HEK293T (cell line): ENCODE measurements at regions not wholly inside any gene's neighbourhood (a gene's known extent, or its start where the extent isn't known, plus 50 kb on each side); places are given as distances from the start of the nearest gene placed in this dataset.

Source experiments
- CTCF ChIA-PET: fragments of 350-600 bp; formaldehyde crosslinking; extraction: SDS; loops from one replicate; lab custom pipeline; 2021; ENCODE audit warnings: antibody characterized with exemption, inconsistent platforms; lab: Yijun Ruan, JAX
- POLR2A ChIA-PET: fragments of 350-600 bp; formaldehyde crosslinking; extraction: SDS; loops from one replicate; lab custom pipeline; 2020; ENCODE audit warnings: antibody characterized with exemption, inconsistent platforms; lab: Yijun Ruan, JAX
- DNase-seq: peaks from one replicate; pipeline ENCODE4 v3.0.0; 2012; ENCODE audit warnings: mixed read lengths; ENCODE audit errors: extremely low spot score
- ARNT ChIP-seq: fragments of 450-650 bp; IDR thresholded peaks from 2 replicates; pipeline ENCODE4 v1.6.1; 2017; ENCODE audit warnings: mild to moderate bottlenecking
- BHLHE40 ChIP-seq: fragments of 450-650 bp; IDR thresholded peaks from 2 replicates; pipeline ENCODE4 v1.6.1; 2016; ENCODE audit warnings: mild to moderate bottlenecking, moderate library complexity, borderline replicate concordance
- CTBP1 ChIP-seq: fragments of 450-650 bp; IDR thresholded peaks from 2 replicates; pipeline ENCODE4 v1.6.1; 2016; ENCODE audit warnings: borderline replicate concordance
- ELF4 ChIP-seq: fragments of 450-650 bp; IDR thresholded peaks from 2 replicates; pipeline ENCODE4 v1.6.1; 2017; ENCODE audit warnings: antibody characterized with exemption
- FOXA1 ChIP-seq: fragments of 450-650 bp; IDR thresholded peaks from 2 replicates; pipeline ENCODE4 v1.6.1; 2016; ENCODE audit warnings: mild to moderate bottlenecking
- FOXK2 ChIP-seq: fragments of 450-650 bp; IDR thresholded peaks from 2 replicates; pipeline ENCODE4 v1.6.1; 2016; ENCODE audit warnings: mild to moderate bottlenecking
- FOXM1 ChIP-seq: fragments of 450-650 bp; IDR thresholded peaks from 2 replicates; pipeline ENCODE4 v1.6.1; 2017; ENCODE audit warnings: mild to moderate bottlenecking, borderline replicate concordance
- HDGF ChIP-seq: fragments of 450-650 bp; IDR thresholded peaks from 2 replicates; pipeline ENCODE4 v1.6.1; 2017; ENCODE audit warnings: antibody characterized with exemption, borderline replicate concordance
- L3MBTL2 ChIP-seq: fragments of 450-650 bp; conservative IDR thresholded peaks from 2 replicates; pipeline ENCODE4 v1.6.1; 2016; ENCODE audit warnings: mild to moderate bottlenecking
- LEF1 ChIP-seq: fragments of 450-650 bp; IDR thresholded peaks from 2 replicates; pipeline ENCODE4 v1.6.1; 2017; ENCODE audit warnings: mild to moderate bottlenecking, borderline replicate concordance
- NFRKB ChIP-seq: fragments of 450-650 bp; IDR thresholded peaks from 2 replicates; pipeline ENCODE4 v1.6.1; 2016; ENCODE audit warnings: mild to moderate bottlenecking, moderate library complexity
- SP1 ChIP-seq: fragments of 450-650 bp; IDR thresholded peaks from 2 replicates; pipeline ENCODE4 v1.6.1; 2017
- SUZ12 ChIP-seq: fragments of 450-650 bp; IDR thresholded peaks from 2 replicates; pipeline ENCODE4 v1.6.1; 2016; ENCODE audit warnings: mild to moderate bottlenecking
- TARDBP ChIP-seq: fragments of 450-650 bp; IDR thresholded peaks from 2 replicates; pipeline ENCODE4 v1.6.1; 2016
- ZNF384 ChIP-seq: fragments of 450-650 bp; IDR thresholded peaks from 2 replicates; pipeline ENCODE4 v1.6.1; 2016
- TF ChIP-seq, protein P1 (sequence below): fragments of 450-650 bp; IDR thresholded peaks from 2 replicates; pipeline ENCODE4 v1.6.1; 2016

DNA sequence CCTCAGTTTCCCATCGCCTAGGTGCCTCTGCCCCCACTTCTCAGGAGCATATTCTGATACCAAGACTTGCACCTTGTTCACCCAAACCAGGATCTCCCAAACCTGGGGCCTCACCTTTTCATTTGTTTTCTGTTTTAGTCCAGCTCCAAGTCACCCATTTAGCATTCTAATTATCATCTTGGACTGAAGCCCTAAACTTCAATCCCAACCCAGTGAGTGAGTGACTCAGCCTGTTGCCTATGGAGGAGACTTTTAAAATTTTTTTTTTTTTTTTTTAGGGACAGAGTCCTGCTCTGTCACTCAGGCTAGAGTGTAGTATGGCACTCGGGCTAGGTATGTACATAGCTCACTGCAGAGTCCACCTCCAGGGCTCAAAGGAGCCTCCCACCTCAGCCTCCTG lies 378.9 kb upstream of the AUTS2 start:
- ChIA-PET CTCF (no interaction called here), POLR2A (no interaction called here)
- DNase-seq, result no peak
- TF ChIP-seq BHLHE40 (no peak), ELF4 (no peak), SUZ12 (no peak), FOXK2 (no peak), FOXA1 (no peak), HDGF (no peak)

DNA sequence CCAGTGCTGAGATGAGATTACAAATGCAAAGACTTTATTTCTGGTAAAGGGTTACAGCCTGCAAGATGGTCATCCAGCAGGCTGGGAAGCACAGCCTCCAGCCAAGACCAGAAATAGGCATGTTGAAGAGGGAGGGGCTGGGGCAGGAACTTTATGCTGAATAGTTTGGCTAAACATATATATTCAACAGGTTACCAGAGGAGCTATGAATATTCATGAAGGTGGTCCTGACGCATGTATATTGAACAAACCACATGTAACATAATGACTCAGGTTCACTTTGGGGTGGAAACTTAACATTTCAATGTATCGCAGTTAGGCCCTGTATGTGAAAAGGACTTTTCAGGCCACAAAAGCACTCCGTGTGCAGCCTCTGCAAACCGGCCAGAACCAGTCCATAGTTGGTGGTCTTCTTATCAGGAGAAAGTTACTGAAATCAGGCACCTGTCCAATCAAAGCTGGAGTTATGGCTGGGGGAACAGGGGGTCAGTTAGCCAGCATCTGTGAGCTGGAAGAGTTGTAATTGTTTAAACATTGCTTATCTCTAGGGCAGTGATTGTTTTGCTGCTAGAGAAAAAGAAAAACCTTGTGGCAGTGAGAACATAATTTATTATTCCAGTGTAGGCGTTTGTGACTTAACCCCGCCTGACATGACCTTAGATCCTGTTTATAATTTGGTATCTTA lies 372.9 kb upstream of the AUTS2 start:
- no peak for DNase-seq
- ChIA-PET POLR2A (no interaction called here), CTCF (no interaction called here)
- TF ChIP-seq ZNF384 (no peak), FOXM1 (no peak), TARDBP (no peak), NFRKB (no peak), ARNT (no peak), HDGF (no peak), LEF1 (no peak), CTBP1 (no peak), BHLHE40 (no peak), L3MBTL2 (no peak), FOXK2 (no peak), ELF4 (no peak), SUZ12 (no peak), FOXA1 (no peak), SP1 (no peak)
- TF ChIP-seq, protein P1, sequence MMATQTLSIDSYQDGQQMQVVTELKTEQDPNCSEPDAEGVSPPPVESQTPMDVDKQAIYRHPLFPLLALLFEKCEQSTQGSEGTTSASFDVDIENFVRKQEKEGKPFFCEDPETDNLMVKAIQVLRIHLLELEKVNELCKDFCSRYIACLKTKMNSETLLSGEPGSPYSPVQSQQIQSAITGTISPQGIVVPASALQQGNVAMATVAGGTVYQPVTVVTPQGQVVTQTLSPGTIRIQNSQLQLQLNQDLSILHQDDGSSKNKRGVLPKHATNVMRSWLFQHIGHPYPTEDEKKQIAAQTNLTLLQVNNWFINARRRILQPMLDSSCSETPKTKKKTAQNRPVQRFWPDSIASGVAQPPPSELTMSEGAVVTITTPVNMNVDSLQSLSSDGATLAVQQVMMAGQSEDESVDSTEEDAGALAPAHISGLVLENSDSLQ, result no peak

DNA sequence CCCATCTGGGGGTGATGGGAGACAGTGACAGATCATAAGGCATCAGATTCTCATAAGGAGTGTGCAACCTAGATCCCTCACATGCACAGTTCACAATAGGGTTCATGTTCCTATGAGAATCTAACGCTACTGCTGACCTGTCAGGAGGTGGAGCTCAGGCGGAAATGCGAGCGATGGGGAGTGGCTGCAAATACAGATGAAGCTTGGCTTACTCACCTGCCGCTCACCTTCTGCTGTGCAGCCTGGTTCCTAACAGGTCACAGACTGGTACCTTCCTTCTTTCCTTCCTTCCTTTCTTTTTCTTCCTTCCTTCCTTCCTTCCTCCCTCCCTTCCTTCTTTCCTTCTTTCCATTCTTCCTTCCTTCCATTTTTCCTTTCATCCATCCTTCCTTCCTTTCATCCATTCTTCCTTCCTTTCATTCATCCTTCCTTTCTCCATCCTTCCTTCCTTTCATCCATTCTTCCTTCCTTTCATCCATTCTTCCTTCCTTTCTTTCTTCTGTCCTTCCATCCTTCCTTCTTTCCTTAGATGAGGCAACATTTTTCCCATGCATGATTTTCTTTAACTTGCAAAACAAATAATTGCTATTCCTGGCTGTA lies 370.0 kb upstream of the AUTS2 start:
- DNase-seq, result no peak
- ChIA-PET POLR2A (no interaction called here), CTCF (no interaction called here)
- TF ChIP-seq LEF1, result no peak

DNA sequence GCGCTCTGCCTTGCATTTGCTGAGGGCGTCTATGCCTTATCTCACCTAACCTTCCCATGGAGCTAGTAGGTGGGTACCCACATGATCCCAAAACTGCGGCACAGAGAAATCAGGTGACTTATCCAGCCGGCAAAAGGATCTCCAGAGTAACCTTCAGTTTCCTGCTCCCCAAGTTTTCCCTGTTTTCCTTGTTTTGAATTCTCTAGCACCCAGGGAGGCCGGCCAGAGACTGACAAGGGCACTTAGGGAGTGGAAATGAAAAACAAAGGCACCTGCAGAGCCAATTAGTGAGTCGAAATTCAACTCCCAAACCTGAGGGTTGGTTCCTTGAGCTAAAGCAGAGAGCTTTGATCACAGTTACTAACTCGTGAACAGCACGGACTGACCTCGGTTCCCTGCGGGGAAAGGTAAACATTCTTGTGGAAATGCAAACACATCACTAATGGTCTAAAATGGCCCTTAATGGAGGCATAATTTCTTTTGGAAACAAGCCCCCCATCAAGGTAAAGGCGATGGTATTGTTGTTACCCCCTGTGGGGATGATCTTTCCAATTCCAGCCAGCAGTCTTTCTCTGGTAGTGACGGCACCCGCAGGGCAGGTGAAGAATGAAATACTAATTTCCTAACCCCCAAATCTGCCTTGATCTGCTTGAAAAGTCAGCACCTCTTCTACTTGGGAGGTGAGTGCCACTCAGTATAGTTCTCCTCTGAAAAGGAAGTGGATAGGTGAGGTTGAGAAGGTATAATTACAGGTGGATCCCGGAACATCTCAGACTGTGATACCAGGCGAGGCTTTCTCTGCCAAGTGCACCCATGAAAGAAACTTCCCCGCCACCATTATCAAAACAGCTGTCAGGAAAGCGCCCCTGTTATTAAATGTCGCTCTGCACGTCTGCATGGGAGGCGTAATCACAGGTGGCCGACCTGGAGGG lies 365.6 kb upstream of the AUTS2 start:
- CTCF ChIA-PET, result no interaction called here
- POLR2A ChIA-PET, result interaction anchor here (0.7 kb wide), 1 partner anchor 245 kb away, joined by 3 read pairs; no protein-coding TSS in a partner anchor
- peak; percentile 96 for TF ChIP-seq ARNT
- TF ChIP-seq CTBP1, result peak; percentile 74
- peak; percentile 98 for TF ChIP-seq FOXA1
- TF ChIP-seq NFRKB, result no peak
- TF ChIP-seq, protein P1, result peak; percentile 32; the same call in 1 of the 2 replicates
- TF ChIP-seq L3MBTL2, result no peak
- no peak for TF ChIP-seq FOXK2
- peak; percentile 32 for DNase-seq

DNA sequence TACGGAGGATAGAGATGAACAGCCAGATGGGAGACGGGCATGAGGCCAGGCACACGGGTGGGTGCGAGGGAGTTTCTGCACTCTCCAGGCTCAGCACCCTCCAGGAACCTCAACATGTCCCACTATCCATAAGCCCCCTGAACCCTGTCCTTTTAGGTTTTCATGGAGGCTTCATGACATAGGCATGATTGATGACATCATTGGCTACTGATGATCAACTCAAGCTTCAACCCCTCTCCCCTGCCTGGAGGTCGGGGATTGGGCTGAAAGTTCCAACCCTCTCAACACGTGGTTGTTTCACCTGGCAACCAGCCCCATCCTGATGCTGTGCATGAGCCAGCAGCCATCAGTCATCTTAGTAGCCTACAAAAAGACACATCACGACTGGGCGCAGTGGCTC lies 360.7 kb upstream of the AUTS2 start:
- ChIA-PET CTCF (no interaction called here), POLR2A (no interaction called here)
- TF ChIP-seq TARDBP (no peak), L3MBTL2 (no peak), SUZ12 (no peak), BHLHE40 (no peak), FOXM1 (no peak), SP1 (no peak), HDGF (no peak), ELF4 (no peak), ARNT (no peak), ZNF384 (no peak), FOXA1 (no peak), CTBP1 (no peak), NFRKB (no peak), LEF1 (no peak)
- no peak for DNase-seq

DNA sequence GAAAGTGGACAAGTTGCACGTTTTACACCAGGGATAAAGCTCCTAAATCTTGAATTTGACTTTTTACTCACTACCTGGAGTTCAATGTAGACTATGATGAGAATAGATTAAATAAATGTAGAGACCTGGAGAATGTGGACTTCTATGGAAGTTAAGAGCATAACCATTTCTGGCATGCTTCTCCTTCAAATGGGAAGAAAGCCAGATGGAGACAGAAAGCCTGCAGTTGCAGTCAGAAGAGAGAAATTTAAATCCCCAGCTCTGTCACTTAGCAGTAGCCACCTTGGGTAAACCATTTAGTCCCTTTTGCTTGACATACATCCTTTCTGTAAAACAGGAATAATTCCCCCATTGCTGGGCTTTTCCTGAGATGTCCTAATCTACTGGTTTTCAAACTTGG lies 355.3 kb upstream of the AUTS2 start:
- ChIA-PET CTCF (no interaction called here), POLR2A (no interaction called here)
- no peak for DNase-seq
- TF ChIP-seq, protein P1, result no peak
- TF ChIP-seq L3MBTL2 (no peak), SP1 (no peak), CTBP1 (no peak), ZNF384 (no peak), SUZ12 (no peak), TARDBP (no peak), FOXK2 (no peak), BHLHE40 (no peak), LEF1 (no peak), NFRKB (no peak), FOXA1 (no peak), HDGF (no peak), FOXM1 (no peak), ARNT (no peak), ELF4 (no peak)
